ENCODE measurements at regions not wholly inside any gene's neighbourhood (a gene's known extent, or its start where the extent isn't known, plus 50 kb on each side); places are given as distances from the start of the nearest gene placed in this dataset.

DNA sequence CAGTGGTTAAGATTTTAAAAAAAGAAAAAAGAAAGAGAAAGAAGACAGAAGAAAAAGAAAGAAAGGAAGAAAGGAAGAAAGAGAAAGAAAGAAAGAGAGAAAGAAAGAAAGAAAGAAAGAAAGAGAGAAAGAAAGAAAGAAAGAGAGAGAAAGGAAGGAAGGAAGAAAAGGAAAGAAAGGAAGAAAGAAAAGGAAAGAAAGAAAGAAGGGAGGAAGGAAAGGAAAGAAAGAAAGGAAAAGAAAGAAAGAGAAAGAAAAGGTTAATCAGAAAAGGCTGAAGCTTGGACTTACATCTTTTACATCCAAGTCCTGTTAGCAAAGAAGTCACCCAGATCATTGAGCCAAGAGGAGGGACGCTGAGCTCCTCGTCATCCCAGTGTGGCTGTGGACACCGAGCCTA is 70.0 kb downstream of the IRX2 start:
- no peaks in the 10 kb centered on the region for H3K36me3 ChIP-seq
- no peaks in the 10 kb centered on the region for H3K9me3 ChIP-seq
- no peaks in the 10 kb centered on the region for H3K27me3 ChIP-seq (ENCODE audit: low read depth)
- no peaks in the 10 kb centered on the region for H3K4me1 ChIP-seq
- TF ChIP-seq, protein P1, sequence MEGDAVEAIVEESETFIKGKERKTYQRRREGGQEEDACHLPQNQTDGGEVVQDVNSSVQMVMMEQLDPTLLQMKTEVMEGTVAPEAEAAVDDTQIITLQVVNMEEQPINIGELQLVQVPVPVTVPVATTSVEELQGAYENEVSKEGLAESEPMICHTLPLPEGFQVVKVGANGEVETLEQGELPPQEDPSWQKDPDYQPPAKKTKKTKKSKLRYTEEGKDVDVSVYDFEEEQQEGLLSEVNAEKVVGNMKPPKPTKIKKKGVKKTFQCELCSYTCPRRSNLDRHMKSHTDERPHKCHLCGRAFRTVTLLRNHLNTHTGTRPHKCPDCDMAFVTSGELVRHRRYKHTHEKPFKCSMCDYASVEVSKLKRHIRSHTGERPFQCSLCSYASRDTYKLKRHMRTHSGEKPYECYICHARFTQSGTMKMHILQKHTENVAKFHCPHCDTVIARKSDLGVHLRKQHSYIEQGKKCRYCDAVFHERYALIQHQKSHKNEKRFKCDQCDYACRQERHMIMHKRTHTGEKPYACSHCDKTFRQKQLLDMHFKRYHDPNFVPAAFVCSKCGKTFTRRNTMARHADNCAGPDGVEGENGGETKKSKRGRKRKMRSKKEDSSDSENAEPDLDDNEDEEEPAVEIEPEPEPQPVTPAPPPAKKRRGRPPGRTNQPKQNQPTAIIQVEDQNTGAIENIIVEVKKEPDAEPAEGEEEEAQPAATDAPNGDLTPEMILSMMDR (IDR thresholded peaks at IDR 0.05), result no peak
- DNase-seq (no peak), ATAC-seq (no peak)
- intact Hi-C loops (cut with DNase I), result no loop called here
- H3K27ac ChIP-seq, result no peak overlapping the region
- H3K4me3 ChIP-seq, result no peak overlapping the region

DNA sequence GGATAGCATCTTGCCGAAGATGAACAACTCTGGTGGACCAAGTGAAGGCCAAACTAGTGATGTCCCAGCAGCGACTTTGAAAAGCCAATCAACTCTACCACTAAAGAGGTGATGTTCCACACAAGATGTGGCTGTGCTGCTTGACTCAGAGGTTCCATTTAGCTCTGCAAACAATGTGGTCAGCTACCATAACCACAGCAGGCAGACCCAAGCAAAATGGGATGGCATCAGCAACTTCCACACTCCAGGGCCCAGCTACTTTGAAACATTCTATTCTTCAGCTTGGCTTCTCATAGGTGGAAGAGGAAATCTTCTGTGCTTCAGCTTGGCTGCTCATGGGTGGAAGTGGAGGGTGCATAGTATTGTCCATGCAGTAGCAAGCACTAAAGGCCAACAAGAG is 70.5 kb downstream of the IRX2 start:
- no peak for DNase-seq
- intact Hi-C loops (cut with DNase I), result no loop called here

DNA sequence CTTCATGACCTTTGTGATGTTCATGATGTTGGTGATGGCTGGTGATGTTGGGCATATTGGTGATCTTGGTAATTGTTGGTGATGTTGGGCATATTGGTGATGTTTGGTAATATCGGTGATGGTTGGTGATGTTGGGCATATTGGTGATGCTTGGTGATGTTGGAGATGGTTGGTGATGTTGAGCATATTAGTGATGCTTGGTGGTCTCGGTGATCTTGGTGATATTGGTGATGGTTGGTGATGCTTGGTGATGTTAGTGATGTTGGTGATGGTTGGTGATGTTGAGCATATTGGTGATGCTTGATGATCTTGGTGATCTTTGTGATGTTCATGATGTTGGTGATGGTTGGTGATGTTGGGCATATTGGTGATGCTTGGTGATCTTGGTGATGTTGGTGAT is 73.8 kb downstream of the IRX2 start:
- TF ChIP-seq, protein P1 (IDR thresholded peaks at IDR 0.05), result no peak
- intact Hi-C loops (cut with DNase I), result no loop called here
- H3K27ac ChIP-seq, result no peak overlapping the region
- H3K36me3 ChIP-seq, result no peaks in the 10 kb centered on the region
- DNase-seq, result no peak
- ATAC-seq, result no peak
- no peaks in the 10 kb centered on the region for H3K27me3 ChIP-seq (ENCODE audit: low read depth)
- H3K9me3 ChIP-seq, result no peaks in the 10 kb centered on the region
- no peaks in the 10 kb centered on the region for H3K4me1 ChIP-seq
- H3K4me3 ChIP-seq, result no peak overlapping the region

More for the DNA sequence above, 70.5 kb downstream of the IRX2 start:
- no peaks in the 10 kb centered on the region for H3K36me3 ChIP-seq
- ATAC-seq, result no peak
- H3K4me3 ChIP-seq, result no peak overlapping the region
- H3K4me1 ChIP-seq, result no peaks in the 10 kb centered on the region
- TF ChIP-seq, protein P1 (IDR thresholded peaks at IDR 0.05), result no peak
- H3K27me3 ChIP-seq (ENCODE audit: low read depth), result no peaks in the 10 kb centered on the region
- H3K27ac ChIP-seq, result no peak overlapping the region
- H3K9me3 ChIP-seq, result no peaks in the 10 kb centered on the region

DNA sequence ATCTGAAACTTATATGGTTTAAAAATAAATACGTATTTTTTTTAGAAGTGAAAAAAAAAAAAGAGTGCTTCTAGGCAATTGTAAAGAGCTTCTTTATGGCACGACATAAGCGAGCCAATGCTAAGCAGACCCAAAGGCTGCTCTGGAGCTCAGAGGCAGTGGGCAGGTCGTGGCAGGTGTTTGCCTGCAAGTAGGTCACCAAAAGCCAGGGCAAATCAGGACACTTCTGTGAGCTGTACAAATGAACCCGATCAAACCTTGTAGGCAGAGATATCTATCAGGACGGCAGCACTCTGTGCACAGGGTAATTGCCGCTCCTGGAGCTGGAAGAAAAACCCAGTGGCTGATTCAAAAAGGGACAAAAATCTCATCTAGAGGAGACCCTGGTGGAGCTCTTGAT is 75.9 kb downstream of the IRX2 start:
- TF ChIP-seq, protein P1 (IDR thresholded peaks at IDR 0.05), result no peak
- intact Hi-C loops (cut with DNase I), result no loop called here
- Histone ChIP-seq H3K27me3 (ENCODE audit: low read depth) (no peaks in the 10 kb centered on the region), H3K4me3 (no peak overlapping the region), H3K4me1 (no peaks in the 10 kb centered on the region), H3K36me3 (no peaks in the 10 kb centered on the region), H3K9me3 (no peaks in the 10 kb centered on the region), H3K27ac (no peak overlapping the region)
- no peak for ATAC-seq
- no peak for DNase-seq

DNA sequence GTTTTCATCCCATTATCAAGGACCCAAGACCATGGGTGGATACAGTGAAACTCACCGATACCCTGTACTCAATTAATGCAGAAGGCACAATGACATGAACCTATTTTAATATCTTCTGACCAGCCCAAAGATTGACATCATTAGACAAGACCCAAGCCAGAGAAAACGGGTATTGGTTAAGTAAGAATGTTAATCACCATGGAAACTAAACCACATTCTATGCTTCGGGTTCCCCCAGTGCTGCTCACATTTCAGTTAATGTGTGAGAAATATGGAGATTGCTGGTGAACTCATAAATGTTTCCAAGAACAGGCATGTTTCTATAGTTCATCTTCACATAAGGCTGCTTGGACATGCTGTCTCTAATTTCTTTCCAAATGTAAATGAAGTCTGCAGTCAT is 77.0 kb downstream of the IRX2 start:
- H3K27ac ChIP-seq, result no peak overlapping the region
- no peak for DNase-seq
- intact Hi-C loops (cut with DNase I), result no loop called here
- no peaks in the 10 kb centered on the region for H3K9me3 ChIP-seq
- H3K27me3 ChIP-seq (ENCODE audit: low read depth), result no peaks in the 10 kb centered on the region
- no peak overlapping the region for H3K4me3 ChIP-seq
- ATAC-seq, result no peak
- H3K36me3 ChIP-seq, result no peaks in the 10 kb centered on the region
- no peaks in the 10 kb centered on the region for H3K4me1 ChIP-seq
- TF ChIP-seq, protein P1 (IDR thresholded peaks at IDR 0.05), result no peak

DNA sequence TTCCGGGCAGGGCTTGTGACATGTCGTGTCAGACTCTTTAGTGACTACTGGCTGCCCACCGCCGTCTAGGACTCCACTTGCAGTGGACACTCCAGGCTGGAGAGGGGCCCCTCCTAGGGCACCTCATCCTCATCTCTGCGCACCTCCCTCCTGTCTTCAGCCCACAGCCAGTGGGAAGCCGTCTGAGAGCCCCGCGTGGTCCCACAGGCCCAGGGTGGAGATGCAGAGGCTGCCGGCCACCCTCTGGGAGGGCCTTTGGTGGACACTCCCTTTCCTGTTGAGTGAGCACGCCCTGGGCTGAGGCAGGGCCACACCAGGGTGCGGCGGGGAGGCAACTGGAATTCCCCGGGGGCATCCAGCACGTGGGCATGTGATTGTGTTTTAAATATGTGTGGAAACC is 80.5 kb downstream of the IRX2 start:
- Histone ChIP-seq H3K4me1 (no peaks in the 10 kb centered on the region), H3K36me3 (no peaks in the 10 kb centered on the region), H3K27ac (no peak overlapping the region), H3K27me3 (ENCODE audit: low read depth) (no peaks in the 10 kb centered on the region), H3K4me3 (no peak overlapping the region), H3K9me3 (no peaks in the 10 kb centered on the region)
- TF ChIP-seq, protein P1 (IDR thresholded peaks at IDR 0.05), result no peak
- ATAC-seq (no peak), DNase-seq (no peak)
- intact Hi-C loops (cut with DNase I), result no loop called here

Data from lower lobe of right lung (tissue), 2 donors.